ENCODE measurements at regions not wholly inside any gene's neighbourhood (a gene's known extent, or its start where the extent isn't known, plus 50 kb on each side); places are given as distances from the start of the nearest gene placed in this dataset.

- Histone ChIP-seq H3K4me2 (ENCODE audit: insufficient read depth, low read length) (peak overlapping the region; percentile 22), H3K27me3 (ENCODE audit: control insufficient read depth in 2 of 2, insufficient read depth in 2 of 2, low read length in 2 of 2) (no peaks in the 10 kb centered on the region), H3K9ac (replicated peaks; ENCODE audit: extremely low read depth, insufficient read depth, low read length) (no peak overlapping the region), H3K79me2 (ENCODE audit: control insufficient read depth, insufficient read depth, low read length) (no peaks in the 10 kb centered on the region), H3K4me3 (replicated peaks in 1 of 3; ENCODE audit: insufficient read depth in 1 of 3, low read depth in 1 of 3, low read length in 3 of 3) (no peak overlapping the region), H2AFZ (ENCODE audit: low read depth, low read length) (peak overlapping the region; percentile 2), H3K4me1 (ENCODE audit: control insufficient read depth, extremely low read depth, insufficient read depth, low read length) (peaks cover 30% of the 10 kb centered on the region), H4K20me1 (replicated peaks; ENCODE audit: control insufficient read depth, extremely low read depth, insufficient read depth, low read length) (no peaks in the 10 kb centered on the region), H3K27ac (ENCODE audit: insufficient read depth, low read depth, low read length) (no peak overlapping the region), H3K9me1 (replicated peaks; ENCODE audit: control insufficient read depth, extremely low read depth, insufficient read depth, low read length) (no peaks in the 10 kb centered on the region), H3K36me3 (ENCODE audit: control insufficient read depth in 2 of 2, extremely low read depth in 1 of 2, insufficient read depth in 2 of 2, low read length in 2 of 2) (no peaks in the 10 kb centered on the region), H3K9me3 (replicated peaks; ENCODE audit: control insufficient read depth, insufficient read depth, low read length) (no peaks in the 10 kb centered on the region)
- POLR2A ChIA-PET: no interaction called here
- TF ChIP-seq EZH2 (IDR thresholded peaks at IDR 0.05; ENCODE audit: borderline replicate concordance, low read depth, low read length, severe bottlenecking) (no peak), GATA2 (IDR thresholded peaks at IDR 0.05; ENCODE audit: insufficient read depth, insufficient read length, low read depth, low read length) (no peak), MYC (IDR thresholded peaks at IDR 0.05; ENCODE audit: low read depth, low read length) (no peak), FOS (IDR thresholded peaks at IDR 0.05; ENCODE audit: borderline replicate concordance, insufficient read depth, low read length) (no peak), JUN (IDR thresholded peaks at IDR 0.05; ENCODE audit: borderline replicate concordance, insufficient read depth, insufficient read length, low read depth) (no peak), POLR2A (IDR thresholded peaks at IDR 0.05; ENCODE audit: low read depth, low read length) (no peak), POLR2AphosphoS5 (IDR thresholded peaks at IDR 0.05; ENCODE audit: insufficient read depth, low read depth, low read length) (no peak)
- TF ChIP-seq, protein P1, sequence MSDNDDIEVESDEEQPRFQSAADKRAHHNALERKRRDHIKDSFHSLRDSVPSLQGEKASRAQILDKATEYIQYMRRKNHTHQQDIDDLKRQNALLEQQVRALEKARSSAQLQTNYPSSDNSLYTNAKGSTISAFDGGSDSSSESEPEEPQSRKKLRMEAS (IDR thresholded peaks at IDR 0.05; ENCODE audit: insufficient read depth, insufficient read length): no peak
- TF ChIP-seq, protein P2, sequence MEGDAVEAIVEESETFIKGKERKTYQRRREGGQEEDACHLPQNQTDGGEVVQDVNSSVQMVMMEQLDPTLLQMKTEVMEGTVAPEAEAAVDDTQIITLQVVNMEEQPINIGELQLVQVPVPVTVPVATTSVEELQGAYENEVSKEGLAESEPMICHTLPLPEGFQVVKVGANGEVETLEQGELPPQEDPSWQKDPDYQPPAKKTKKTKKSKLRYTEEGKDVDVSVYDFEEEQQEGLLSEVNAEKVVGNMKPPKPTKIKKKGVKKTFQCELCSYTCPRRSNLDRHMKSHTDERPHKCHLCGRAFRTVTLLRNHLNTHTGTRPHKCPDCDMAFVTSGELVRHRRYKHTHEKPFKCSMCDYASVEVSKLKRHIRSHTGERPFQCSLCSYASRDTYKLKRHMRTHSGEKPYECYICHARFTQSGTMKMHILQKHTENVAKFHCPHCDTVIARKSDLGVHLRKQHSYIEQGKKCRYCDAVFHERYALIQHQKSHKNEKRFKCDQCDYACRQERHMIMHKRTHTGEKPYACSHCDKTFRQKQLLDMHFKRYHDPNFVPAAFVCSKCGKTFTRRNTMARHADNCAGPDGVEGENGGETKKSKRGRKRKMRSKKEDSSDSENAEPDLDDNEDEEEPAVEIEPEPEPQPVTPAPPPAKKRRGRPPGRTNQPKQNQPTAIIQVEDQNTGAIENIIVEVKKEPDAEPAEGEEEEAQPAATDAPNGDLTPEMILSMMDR (IDR thresholded peaks at IDR 0.05; ENCODE audit: extremely low read depth in 1 of 2, insufficient read depth in 1 of 2, low read depth in 1 of 2, low read length in 2 of 2): no peak
- intact Hi-C loops (cut with micrococcal nuclease) (loop anchor here (5.0 kb wide), 1 partner anchor 328 kb away; the partner anchor contains the start of gene GATA3), dilution Hi-C loops (cut with MboI; ENCODE audit: extremely low pct_ligation_motif_present, low sequenced_read_pairs) (no loop called here)
- BruUV-seq (replicated peaks): no TSS peak
- FAIRE-seq: peak; percentile 62
- CTCF ChIA-PET: interaction anchor here (1.2 to 2.3 kb wide), 4 partner anchors 9 to 110 kb away, joined by 3 to 9 read pairs (median 4); no protein-coding TSS in a partner anchor
- DNase-seq (ENCODE audit: low read depth, low spot score): peak; percentile 4
Observed at GRCh38 chr10:8379906-8380832, 325.7 kb downstream of the GATA3 start.

All from endothelial cell of umbilical vein (primary cell).